ENCODE measurements at regions not wholly inside any gene's neighbourhood (a gene's known extent, or its start where the extent isn't known, plus 50 kb on each side); places are given as distances from the start of the nearest gene placed in this dataset.

DNA sequence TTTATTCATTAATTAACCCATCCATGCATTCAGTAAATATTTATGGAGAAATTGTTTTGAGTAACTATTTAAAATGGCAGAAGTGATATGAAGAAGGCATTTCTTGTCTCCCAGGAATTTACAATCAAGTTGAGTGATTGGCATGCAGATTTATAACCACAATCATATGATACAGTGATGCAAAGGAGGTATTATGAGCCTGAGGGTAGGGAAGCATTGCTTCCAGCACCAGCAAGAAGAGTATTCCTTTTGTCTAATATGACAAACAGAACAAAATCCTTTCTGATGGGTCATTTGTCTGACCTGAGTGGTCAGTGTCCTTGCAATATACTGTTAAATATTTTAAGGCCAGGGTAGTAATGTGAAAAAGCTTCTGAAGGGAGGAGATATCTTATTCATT, 244.2 kb upstream of the RGPD4 start:
- Mint-ChIP-seq H3K9me3 (ENCODE audit: low read depth) (peaks cover 3% of the 10 kb centered on the region), H3K4me1 (no peaks in the 10 kb centered on the region), H3K4me3 (no peak overlapping the region), H3K27ac (no peak overlapping the region), H3K36me3 (no peaks in the 10 kb centered on the region), H3K27me3 (no peaks in the 10 kb centered on the region)
- ATAC-seq (no peak), DNase-seq (no peak)
- CTCF ChIA-PET, result no interaction called here

GRCh38 chr2:107584577-107584976, 242.1 kb upstream of the RGPD4 start:
- no peak for ATAC-seq
- no peaks in the 10 kb centered on the region for H3K4me1 Mint-ChIP-seq
- DNase-seq, result no peak
- no peak overlapping the region for H3K27ac Mint-ChIP-seq
- no peaks in the 10 kb centered on the region for H3K36me3 Mint-ChIP-seq
- CTCF ChIA-PET, result no interaction called here
- no peaks in the 10 kb centered on the region for H3K9me3 Mint-ChIP-seq (ENCODE audit: low read depth)
- H3K4me3 Mint-ChIP-seq, result no peak overlapping the region
- no peaks in the 10 kb centered on the region for H3K27me3 Mint-ChIP-seq

DNA sequence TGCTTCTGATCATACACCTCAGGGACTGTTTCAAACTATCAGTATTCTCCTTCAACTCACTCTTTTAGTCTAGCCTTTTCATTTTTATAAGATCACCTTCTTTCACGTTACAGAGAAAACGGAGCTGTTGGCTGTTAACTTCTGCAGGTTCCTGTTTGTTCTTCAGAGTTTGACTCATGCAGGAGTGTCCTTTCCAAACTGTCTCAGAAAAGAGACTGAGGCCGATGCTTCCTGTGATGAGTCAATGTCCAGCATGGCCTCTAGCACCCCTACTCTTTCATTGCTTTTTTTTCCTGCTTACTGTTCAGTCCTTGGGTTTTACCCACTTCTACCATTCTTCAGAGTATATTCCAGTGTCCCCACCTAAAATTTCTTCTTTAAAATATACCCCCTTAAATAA, 240.8 kb upstream of the RGPD4 start:
- DNase-seq (no peak), ATAC-seq (no peak)
- CTCF ChIA-PET, result no interaction called here
- Mint-ChIP-seq H3K4me3 (no peak overlapping the region), H3K9me3 (ENCODE audit: low read depth) (no peaks in the 10 kb centered on the region), H3K27ac (no peak overlapping the region), H3K27me3 (no peaks in the 10 kb centered on the region), H3K36me3 (no peaks in the 10 kb centered on the region), H3K4me1 (no peaks in the 10 kb centered on the region)

- H3K27ac Mint-ChIP-seq, result no peak overlapping the region
- no peak for ATAC-seq
- H3K27me3 Mint-ChIP-seq, result no peaks in the 10 kb centered on the region
- CTCF ChIA-PET, result no interaction called here
- no peak overlapping the region for H3K4me3 Mint-ChIP-seq
- peaks cover 3% of the 10 kb centered on the region for H3K9me3 Mint-ChIP-seq (ENCODE audit: low read depth)
- H3K36me3 Mint-ChIP-seq, result no peaks in the 10 kb centered on the region
- no peak for DNase-seq
- no peaks in the 10 kb centered on the region for H3K4me1 Mint-ChIP-seq
Observed at GRCh38 chr2:107588181-107588580, 238.5 kb upstream of the RGPD4 start.

DNA sequence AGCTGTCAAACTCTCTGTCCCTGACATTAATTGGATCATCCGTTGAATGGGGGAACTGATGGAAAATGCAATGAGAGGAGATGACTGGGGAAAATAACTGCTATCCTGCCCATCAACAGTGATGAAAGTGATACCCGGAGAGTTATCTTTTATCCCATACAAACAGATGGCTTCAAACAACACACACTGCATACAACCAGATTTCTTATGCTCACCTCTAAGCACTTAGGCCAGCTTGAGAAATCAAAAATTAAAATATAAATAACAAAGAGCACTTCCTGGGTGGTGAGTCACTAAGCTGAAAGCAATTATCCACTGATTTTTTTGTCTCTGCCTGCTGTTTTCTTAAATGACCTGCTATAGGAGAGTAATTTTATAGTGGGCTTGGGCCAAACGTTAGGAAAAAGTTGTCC, 237.6 kb upstream of the RGPD4 start:
- H3K36me3 Mint-ChIP-seq, result no peaks in the 10 kb centered on the region
- no peak overlapping the region for H3K27ac Mint-ChIP-seq
- ATAC-seq, result no peak
- no peak overlapping the region for H3K4me3 Mint-ChIP-seq
- CTCF ChIA-PET, result interaction anchor here (0.7 kb wide), 1 partner anchor 17 kb away, joined by 3 read pairs; no protein-coding TSS in a partner anchor
- H3K27me3 Mint-ChIP-seq, result no peaks in the 10 kb centered on the region
- DNase-seq, result no peak
- peaks cover 3% of the 10 kb centered on the region for H3K9me3 Mint-ChIP-seq (ENCODE audit: low read depth)
- no peaks in the 10 kb centered on the region for H3K4me1 Mint-ChIP-seq

DNA sequence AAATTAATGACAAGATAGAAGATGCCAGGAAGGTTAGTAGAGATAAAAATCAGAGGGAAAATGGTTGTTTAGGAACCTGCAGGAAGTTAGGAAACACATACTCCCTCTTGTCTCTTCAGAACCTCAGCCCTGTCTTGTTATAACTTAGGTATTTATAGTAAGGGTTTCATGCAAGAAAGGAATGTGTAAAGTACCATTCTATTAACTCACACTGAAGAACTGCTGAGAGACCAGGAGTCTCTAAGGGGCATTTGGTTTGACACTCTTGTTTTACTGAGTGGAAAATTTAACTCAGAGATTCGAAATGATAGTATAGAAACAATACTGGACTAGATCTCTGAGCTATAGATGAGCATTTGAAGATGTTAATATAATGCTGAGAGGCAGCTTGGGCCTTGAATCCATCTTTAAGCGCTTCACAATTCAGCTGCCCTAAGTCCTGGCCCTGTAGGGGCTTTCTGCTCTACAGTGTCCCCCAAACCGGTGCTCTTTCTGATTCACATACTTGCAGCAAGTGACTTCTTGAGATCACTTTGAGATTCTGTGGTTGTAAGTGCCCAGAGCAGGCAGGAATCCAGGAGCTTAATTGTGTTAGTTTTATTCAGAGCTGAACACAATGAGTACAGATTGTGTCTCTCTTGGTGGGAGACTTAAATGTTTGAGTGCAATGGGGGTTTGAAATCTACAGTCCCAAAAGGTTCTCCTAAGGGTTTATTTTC, 235.0 kb upstream of the RGPD4 start:
- ATAC-seq, result no peak

GRCh38 chr2:107592280-107592624, 234.4 kb upstream of the RGPD4 start:
- ATAC-seq (no peak), DNase-seq (no peak)
- Mint-ChIP-seq H3K4me3 (no peak overlapping the region), H3K27ac (no peak overlapping the region), H3K27me3 (no peaks in the 10 kb centered on the region), H3K36me3 (no peaks in the 10 kb centered on the region), H3K4me1 (no peaks in the 10 kb centered on the region), H3K9me3 (ENCODE audit: low read depth) (peaks cover 3% of the 10 kb centered on the region)
- CTCF ChIA-PET, result no interaction called here

More for the DNA sequence above, 235.0 kb upstream of the RGPD4 start:
- H3K27me3 Mint-ChIP-seq, result no peaks in the 10 kb centered on the region
- no peaks in the 10 kb centered on the region for H3K36me3 Mint-ChIP-seq
- H3K27ac Mint-ChIP-seq, result no peak overlapping the region
- H3K4me3 Mint-ChIP-seq, result no peak overlapping the region
- CTCF ChIA-PET, result no interaction called here
- no peak for DNase-seq
- peaks cover 3% of the 10 kb centered on the region for H3K9me3 Mint-ChIP-seq (ENCODE audit: low read depth)
- no peaks in the 10 kb centered on the region for H3K4me1 Mint-ChIP-seq

DNA sequence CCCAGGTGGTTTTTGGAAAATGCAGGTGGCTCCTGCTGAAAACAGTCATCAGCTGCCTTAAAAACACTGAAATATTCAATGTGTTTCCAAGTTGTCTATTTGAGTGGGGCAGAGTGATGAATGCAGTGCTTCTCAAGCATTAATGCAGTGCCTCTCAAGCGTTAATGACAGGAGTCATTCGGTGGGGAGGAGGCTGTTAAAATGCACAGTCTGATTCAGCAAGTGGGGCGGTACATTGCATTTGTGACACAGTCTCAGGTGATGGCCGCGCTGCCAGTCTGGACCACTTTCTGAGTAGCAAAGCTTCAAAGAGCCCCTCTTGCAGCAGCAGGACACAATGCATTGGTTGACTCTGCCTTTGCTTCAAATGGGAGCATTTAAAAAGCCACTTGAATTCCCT, 231.4 kb upstream of the RGPD4 start:
- Mint-ChIP-seq H3K4me3 (no peak overlapping the region), H3K27ac (no peak overlapping the region), H3K36me3 (no peaks in the 10 kb centered on the region), H3K4me1 (no peaks in the 10 kb centered on the region), H3K27me3 (no peaks in the 10 kb centered on the region), H3K9me3 (ENCODE audit: low read depth) (peaks cover 3% of the 10 kb centered on the region)
- no peak for ATAC-seq
- CTCF ChIA-PET, result no interaction called here
- no peak for DNase-seq

DNA sequence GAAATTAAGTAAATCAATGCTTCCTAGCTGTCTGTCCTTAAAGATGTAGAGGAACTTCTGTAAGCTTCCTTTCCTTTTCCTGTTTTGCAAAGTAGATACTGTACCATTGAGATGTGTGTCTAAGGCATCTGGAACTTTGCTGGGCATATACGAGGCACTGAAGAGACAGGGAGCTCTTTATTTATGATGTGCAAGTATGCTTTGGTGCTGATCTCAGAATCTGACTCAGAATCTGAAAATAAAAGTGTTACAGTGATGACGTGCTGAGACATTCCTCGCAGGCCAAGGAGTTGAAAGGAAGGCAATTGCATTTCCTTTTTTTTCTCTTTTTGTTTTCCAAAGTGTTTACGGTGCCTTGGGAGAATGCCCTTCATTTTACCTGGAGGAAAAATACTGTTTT, 230.9 kb upstream of the RGPD4 start:
- no peak for ATAC-seq

DNA sequence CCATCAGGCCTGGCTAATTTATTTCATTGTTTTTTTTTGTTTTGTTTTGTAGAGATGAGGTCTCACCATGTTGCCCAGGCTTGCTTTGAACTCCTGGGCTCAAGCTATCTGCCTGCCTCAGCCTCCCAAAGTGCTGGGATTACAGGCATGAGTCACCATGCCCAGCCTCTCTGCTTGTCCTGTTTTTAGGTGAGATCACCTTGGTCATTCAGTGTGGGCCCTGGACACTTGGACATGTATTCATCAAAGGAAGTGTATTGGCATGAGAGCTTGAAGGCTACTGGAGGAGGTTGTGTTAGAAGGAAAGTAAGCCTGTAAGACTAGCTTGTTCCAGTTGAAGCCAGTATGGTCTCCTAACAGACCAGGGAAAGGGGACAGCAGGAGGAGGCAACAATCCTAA, 229.2 kb upstream of the RGPD4 start:
- Mint-ChIP-seq H3K27ac (no peak overlapping the region), H3K36me3 (no peaks in the 10 kb centered on the region), H3K9me3 (ENCODE audit: low read depth) (peaks cover 3% of the 10 kb centered on the region), H3K4me1 (no peaks in the 10 kb centered on the region), H3K27me3 (no peaks in the 10 kb centered on the region), H3K4me3 (no peak overlapping the region)
- ATAC-seq, result no peak
- CTCF ChIA-PET, result no interaction called here
- DNase-seq, result no peak

More for the DNA sequence above, 230.9 kb upstream of the RGPD4 start:
- peaks cover 3% of the 10 kb centered on the region for H3K9me3 Mint-ChIP-seq (ENCODE audit: low read depth)
- no peaks in the 10 kb centered on the region for H3K4me1 Mint-ChIP-seq
- H3K27ac Mint-ChIP-seq, result no peak overlapping the region
- CTCF ChIA-PET, result no interaction called here
- no peaks in the 10 kb centered on the region for H3K36me3 Mint-ChIP-seq
- no peaks in the 10 kb centered on the region for H3K27me3 Mint-ChIP-seq
- DNase-seq, result no peak
- no peak overlapping the region for H3K4me3 Mint-ChIP-seq

DNA sequence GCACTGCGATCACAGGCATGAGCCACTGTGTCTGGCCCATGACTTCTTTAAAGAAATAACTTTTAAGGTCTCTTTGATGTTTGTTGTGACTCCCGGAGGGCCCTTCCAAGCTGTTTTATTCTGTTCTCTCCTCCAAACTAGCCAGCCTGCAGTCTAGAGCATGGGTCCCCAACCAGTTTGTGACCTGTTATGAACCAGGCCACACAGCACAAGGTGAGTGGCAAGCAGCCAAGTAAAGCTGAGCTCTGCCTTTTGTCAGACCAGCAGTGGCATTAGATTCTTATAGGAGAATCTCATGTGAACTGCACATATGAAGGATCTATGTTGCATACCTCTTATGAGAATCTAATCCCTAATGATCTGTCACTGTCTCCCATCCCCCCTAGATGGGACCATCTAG, 223.9 kb upstream of the RGPD4 start:
- no peak for DNase-seq
- no peak for ATAC-seq
- H3K4me3 Mint-ChIP-seq, result no peak overlapping the region
- H3K27ac Mint-ChIP-seq, result no peak overlapping the region
- no peaks in the 10 kb centered on the region for H3K4me1 Mint-ChIP-seq
- CTCF ChIA-PET, result no interaction called here
- H3K27me3 Mint-ChIP-seq, result no peaks in the 10 kb centered on the region
- H3K9me3 Mint-ChIP-seq (ENCODE audit: low read depth), result no peaks in the 10 kb centered on the region
- no peaks in the 10 kb centered on the region for H3K36me3 Mint-ChIP-seq

GRCh38 chr2:107607054-107607453, 219.6 kb upstream of the RGPD4 start:
- no peaks in the 10 kb centered on the region for H3K36me3 Mint-ChIP-seq
- H3K27me3 Mint-ChIP-seq, result no peaks in the 10 kb centered on the region
- ATAC-seq (no peak), DNase-seq (no peak)
- H3K9me3 Mint-ChIP-seq (ENCODE audit: low read depth), result no peaks in the 10 kb centered on the region
- no peak overlapping the region for H3K4me3 Mint-ChIP-seq
- CTCF ChIA-PET, result no interaction called here
- no peak overlapping the region for H3K27ac Mint-ChIP-seq
- H3K4me1 Mint-ChIP-seq, result no peaks in the 10 kb centered on the region

- no peak overlapping the region for H3K4me3 Mint-ChIP-seq
- no peak for ATAC-seq
- H3K36me3 Mint-ChIP-seq, result no peaks in the 10 kb centered on the region
- H3K9me3 Mint-ChIP-seq (ENCODE audit: low read depth), result no peaks in the 10 kb centered on the region
- CTCF ChIA-PET, result no interaction called here
- H3K27me3 Mint-ChIP-seq, result no peaks in the 10 kb centered on the region
- no peak for DNase-seq
- H3K27ac Mint-ChIP-seq, result no peak overlapping the region
- no peaks in the 10 kb centered on the region for H3K4me1 Mint-ChIP-seq
Observed at GRCh38 chr2:107607473-107607872, 219.2 kb upstream of the RGPD4 start.

DNA sequence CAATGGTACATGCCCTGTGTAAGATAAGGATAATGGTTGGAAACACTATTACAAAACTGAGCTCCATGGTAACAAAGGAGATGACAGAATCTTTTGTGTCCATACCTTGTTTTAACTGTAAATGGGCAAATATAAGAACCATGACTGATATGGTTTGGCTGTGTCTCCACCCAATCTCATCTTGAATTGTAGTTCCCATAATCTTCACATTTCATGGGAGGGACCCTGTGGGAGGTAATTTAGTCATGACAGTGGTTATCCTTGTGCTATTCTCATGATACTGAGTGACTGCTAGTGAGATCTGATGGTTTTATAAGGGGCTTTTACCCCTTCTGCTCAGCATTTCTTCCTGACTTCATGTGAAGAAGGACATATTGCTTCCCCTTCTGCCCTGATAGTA, 211.7 kb upstream of the RGPD4 start:
- ATAC-seq (no peak), DNase-seq (no peak)
- Mint-ChIP-seq H3K27me3 (no peaks in the 10 kb centered on the region), H3K4me1 (no peaks in the 10 kb centered on the region), H3K27ac (no peak overlapping the region), H3K9me3 (ENCODE audit: low read depth) (peaks cover 1% of the 10 kb centered on the region), H3K4me3 (no peak overlapping the region), H3K36me3 (no peaks in the 10 kb centered on the region)
- CTCF ChIA-PET, result no interaction called here

GRCh38 chr2:107618769-107619168, 207.9 kb upstream of the RGPD4 start:
- no peaks in the 10 kb centered on the region for H3K36me3 Mint-ChIP-seq
- H3K9me3 Mint-ChIP-seq (ENCODE audit: low read depth), result peaks cover 4% of the 10 kb centered on the region
- H3K27ac Mint-ChIP-seq, result no peak overlapping the region
- CTCF ChIA-PET, result no interaction called here
- H3K4me3 Mint-ChIP-seq, result no peak overlapping the region
- no peaks in the 10 kb centered on the region for H3K4me1 Mint-ChIP-seq
- DNase-seq, result no peak
- H3K27me3 Mint-ChIP-seq, result no peaks in the 10 kb centered on the region
- ATAC-seq, result no peak
